ENCODE measurements at regions not wholly inside any gene's neighbourhood (a gene's known extent, or its start where the extent isn't known, plus 50 kb on each side); places are given as distances from the start of the nearest gene placed in this dataset.

DNA sequence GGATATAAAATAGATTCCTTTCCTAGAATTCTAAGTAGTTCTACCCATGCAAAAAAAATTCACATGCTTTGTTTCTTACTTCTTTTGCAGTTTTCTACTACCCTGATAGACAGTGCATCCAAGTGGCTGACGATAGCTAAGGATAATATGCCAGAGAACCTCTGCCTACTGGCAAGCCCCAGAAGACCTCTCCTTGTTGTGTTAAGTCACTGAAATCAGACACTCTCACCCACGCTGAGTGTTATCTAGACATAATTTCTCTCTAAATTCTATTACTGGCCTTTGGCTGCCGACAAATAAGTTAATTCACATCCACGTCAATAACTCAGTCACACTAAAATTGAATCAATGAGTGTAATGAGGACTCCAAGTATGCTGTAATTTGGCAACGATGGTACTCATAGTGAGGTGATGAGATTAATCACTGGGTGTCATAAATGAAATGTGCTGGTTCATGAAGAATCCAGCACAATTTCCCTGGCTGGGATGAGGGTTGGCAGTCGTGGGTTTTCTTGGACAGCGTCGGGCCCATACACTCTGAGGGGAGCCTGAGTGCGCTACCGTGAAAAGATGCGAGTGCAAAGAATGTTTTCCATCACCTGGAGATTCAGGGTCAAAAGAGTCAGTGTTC is 354.8 kb upstream of the TMEM132C start:
- Histone ChIP-seq H3K9me2 (replicated peaks; ENCODE audit: insufficient read depth, low read length) (no peaks in the 10 kb centered on the region), H3K79me2 (ENCODE audit: insufficient read depth, low read length) (no peaks in the 10 kb centered on the region), H3K27me3 (ENCODE audit: low read length) (no peaks in the 10 kb centered on the region), H3K9me3 (ENCODE audit: insufficient read depth, low read length) (no peaks in the 10 kb centered on the region), H3K9ac (ENCODE audit: low read length) (no peak overlapping the region), H3F3A (ENCODE audit: insufficient read depth) (no peaks in the 10 kb centered on the region), H2AFZ (ENCODE audit: low read depth, low read length, severe bottlenecking) (no peak overlapping the region), H3K27ac (ENCODE audit: low read depth, low read length) (no peak overlapping the region), H3K4me2 (ENCODE audit: low read depth, low read length, poor library complexity, severe bottlenecking) (no peak overlapping the region), H3K4me3 (ENCODE audit: insufficient read depth, low read length, poor library complexity, severe bottlenecking) (no peak overlapping the region), H3K36me3 (ENCODE audit: low read length) (no peaks in the 10 kb centered on the region), H4K20me1 (ENCODE audit: low read depth, low read length) (no peaks in the 10 kb centered on the region)
- TF ChIP-seq EZH2phosphoT487 (conservative IDR thresholded peaks at IDR 0.05; ENCODE audit: low read length): no peak
- TF ChIP-seq, protein P1, sequence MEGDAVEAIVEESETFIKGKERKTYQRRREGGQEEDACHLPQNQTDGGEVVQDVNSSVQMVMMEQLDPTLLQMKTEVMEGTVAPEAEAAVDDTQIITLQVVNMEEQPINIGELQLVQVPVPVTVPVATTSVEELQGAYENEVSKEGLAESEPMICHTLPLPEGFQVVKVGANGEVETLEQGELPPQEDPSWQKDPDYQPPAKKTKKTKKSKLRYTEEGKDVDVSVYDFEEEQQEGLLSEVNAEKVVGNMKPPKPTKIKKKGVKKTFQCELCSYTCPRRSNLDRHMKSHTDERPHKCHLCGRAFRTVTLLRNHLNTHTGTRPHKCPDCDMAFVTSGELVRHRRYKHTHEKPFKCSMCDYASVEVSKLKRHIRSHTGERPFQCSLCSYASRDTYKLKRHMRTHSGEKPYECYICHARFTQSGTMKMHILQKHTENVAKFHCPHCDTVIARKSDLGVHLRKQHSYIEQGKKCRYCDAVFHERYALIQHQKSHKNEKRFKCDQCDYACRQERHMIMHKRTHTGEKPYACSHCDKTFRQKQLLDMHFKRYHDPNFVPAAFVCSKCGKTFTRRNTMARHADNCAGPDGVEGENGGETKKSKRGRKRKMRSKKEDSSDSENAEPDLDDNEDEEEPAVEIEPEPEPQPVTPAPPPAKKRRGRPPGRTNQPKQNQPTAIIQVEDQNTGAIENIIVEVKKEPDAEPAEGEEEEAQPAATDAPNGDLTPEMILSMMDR (IDR thresholded peaks at IDR 0.05; ENCODE audit: insufficient read depth, low read length, poor library complexity, severe bottlenecking): no peak

DNA sequence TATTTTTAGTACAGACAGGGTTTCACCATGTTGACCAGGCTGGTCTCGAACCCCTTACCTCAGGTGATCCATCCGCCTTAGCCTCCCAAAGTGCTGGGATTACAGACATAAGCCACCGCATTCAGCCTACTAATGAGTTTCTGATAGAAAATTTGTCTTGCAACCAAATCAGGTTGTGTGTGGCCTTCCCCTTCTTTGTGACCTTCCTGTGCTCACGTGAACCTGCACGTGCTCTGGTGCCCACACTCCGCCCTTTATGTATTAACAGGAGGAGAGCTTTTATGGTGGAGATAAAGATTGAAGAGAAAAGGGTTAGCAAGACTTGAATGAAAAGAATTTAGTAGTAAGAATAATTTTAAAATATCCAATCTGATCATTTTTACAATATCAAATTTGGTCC is 343.5 kb upstream of the TMEM132C start:
- no peaks in the 10 kb centered on the region for H3K9me2 ChIP-seq (replicated peaks; ENCODE audit: insufficient read depth, low read length)
- no peaks in the 10 kb centered on the region for H3K9me3 ChIP-seq (ENCODE audit: insufficient read depth, low read length)

DNA sequence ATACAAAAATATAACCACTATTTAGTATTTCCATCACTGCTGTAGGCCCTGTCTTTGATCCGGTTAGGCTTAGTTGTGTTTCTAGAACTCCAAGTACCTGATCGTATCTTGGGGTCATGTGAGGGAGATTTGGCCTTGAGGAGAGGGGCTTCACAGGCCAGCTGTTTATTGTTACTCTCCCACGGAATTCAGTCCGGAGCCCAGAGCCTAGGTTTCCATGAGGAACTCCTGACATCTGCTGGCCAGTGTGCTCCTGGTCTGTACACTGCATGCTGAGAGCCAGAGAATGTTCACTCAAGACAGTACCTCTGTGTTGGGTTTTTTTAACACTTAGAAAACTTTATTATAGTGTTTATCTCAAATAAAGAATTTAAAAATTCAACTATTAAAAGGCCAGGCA is 341.0 kb upstream of the TMEM132C start:
- Histone ChIP-seq H3K9me2 (replicated peaks; ENCODE audit: insufficient read depth, low read length) (no peaks in the 10 kb centered on the region), H2AFZ (ENCODE audit: low read depth, low read length, severe bottlenecking) (no peak overlapping the region), H4K20me1 (ENCODE audit: low read depth, low read length) (no peaks in the 10 kb centered on the region), H3K9me3 (ENCODE audit: insufficient read depth, low read length) (no peaks in the 10 kb centered on the region), H3F3A (ENCODE audit: insufficient read depth) (no peaks in the 10 kb centered on the region), H3K27me3 (ENCODE audit: low read length) (no peaks in the 10 kb centered on the region), H3K4me2 (ENCODE audit: low read depth, low read length, poor library complexity, severe bottlenecking) (no peak overlapping the region), H3K27ac (ENCODE audit: low read depth, low read length) (no peak overlapping the region), H3K9ac (ENCODE audit: low read length) (no peak overlapping the region), H3K4me3 (ENCODE audit: insufficient read depth, low read length, poor library complexity, severe bottlenecking) (no peak overlapping the region), H3K79me2 (ENCODE audit: insufficient read depth, low read length) (no peaks in the 10 kb centered on the region), H3K36me3 (ENCODE audit: low read length) (no peaks in the 10 kb centered on the region)
- TF ChIP-seq EZH2phosphoT487 (conservative IDR thresholded peaks at IDR 0.05; ENCODE audit: low read length): no peak
- TF ChIP-seq, protein P1 (IDR thresholded peaks at IDR 0.05; ENCODE audit: insufficient read depth, low read length, poor library complexity, severe bottlenecking): no peak

More for the DNA sequence above, 343.5 kb upstream of the TMEM132C start:
- no peak overlapping the region for H3K4me3 ChIP-seq (ENCODE audit: insufficient read depth, low read length, poor library complexity, severe bottlenecking)
- H3K27ac ChIP-seq (ENCODE audit: low read depth, low read length): no peak overlapping the region
- no peak overlapping the region for H3K9ac ChIP-seq (ENCODE audit: low read length)
- no peaks in the 10 kb centered on the region for H3F3A ChIP-seq (ENCODE audit: insufficient read depth)
- H3K36me3 ChIP-seq (ENCODE audit: low read length): no peaks in the 10 kb centered on the region
- H3K27me3 ChIP-seq (ENCODE audit: low read length): no peaks in the 10 kb centered on the region
- TF ChIP-seq, protein P1 (IDR thresholded peaks at IDR 0.05; ENCODE audit: insufficient read depth, low read length, poor library complexity, severe bottlenecking): no peak
- TF ChIP-seq EZH2phosphoT487 (conservative IDR thresholded peaks at IDR 0.05; ENCODE audit: low read length): no peak
- no peak overlapping the region for H2AFZ ChIP-seq (ENCODE audit: low read depth, low read length, severe bottlenecking)
- no peaks in the 10 kb centered on the region for H4K20me1 ChIP-seq (ENCODE audit: low read depth, low read length)
- no peak overlapping the region for H3K4me2 ChIP-seq (ENCODE audit: low read depth, low read length, poor library complexity, severe bottlenecking)
- H3K79me2 ChIP-seq (ENCODE audit: insufficient read depth, low read length): no peaks in the 10 kb centered on the region
